ENCODE measurements at regions not wholly inside any gene's neighbourhood (a gene's known extent, or its start where the extent isn't known, plus 50 kb on each side); places are given as distances from the start of the nearest gene placed in this dataset.

GRCh38 chr4:19806865-19807264 is 444.8 kb upstream of the SLIT2 start:
- Histone ChIP-seq H3K9me3 (ENCODE audit: insufficient read depth, low read depth, low read length) (no peaks in the 10 kb centered on the region), H2BK12ac (ENCODE audit: low read length) (no peak overlapping the region), H3K79me1 (ENCODE audit: low read length) (no peaks in the 10 kb centered on the region), H3K27ac (ENCODE audit: low read depth, low read length) (no peak overlapping the region), H3K79me2 (ENCODE audit: control insufficient read depth, insufficient read depth, low read length, poor library complexity) (no peaks in the 10 kb centered on the region), H3K23ac (ENCODE audit: low read length) (no peak overlapping the region), H3K4me2 (ENCODE audit: low read length) (no peak overlapping the region), H4K12ac (ENCODE audit: low read depth, low read length) (no peak overlapping the region), H4K8ac (ENCODE audit: low read depth, low read length) (no peak overlapping the region), H3K9ac (ENCODE audit: low read length) (no peak overlapping the region), H3K18ac (ENCODE audit: low read length) (no peak overlapping the region), H3K27me3 (ENCODE audit: insufficient read depth, low read length) (no peaks in the 10 kb centered on the region), H4K91ac (ENCODE audit: low read depth, low read length) (no peak overlapping the region), H3K4me3 (ENCODE audit: low read depth, low read length) (no peak overlapping the region), H3K36me3 (ENCODE audit: control insufficient read depth in 1 of 2, insufficient read depth in 2 of 2, low read length in 2 of 2) (no peaks in the 10 kb centered on the region), H3K14ac (ENCODE audit: low read length) (no peak overlapping the region), H3K4ac (ENCODE audit: low read depth, low read length) (no peak overlapping the region), H2BK5ac (ENCODE audit: low read depth, low read length, poor library complexity) (no peak overlapping the region), H3K4me1 (ENCODE audit: control insufficient read depth in 1 of 2, insufficient read depth in 2 of 2, low read length in 2 of 2) (no peaks in the 10 kb centered on the region), H2AFZ (ENCODE audit: insufficient read depth, low read length, poor library complexity) (no peak overlapping the region), H2AK5ac (ENCODE audit: low read length) (no peak overlapping the region), H2BK120ac (ENCODE audit: insufficient read depth, low read length, poor library complexity) (no peak overlapping the region)
- WGBS (ENCODE audit: extremely low coverage, insufficient coverage, insufficient read length) = no CpG with 5 or more reads among the region's 1 CpG
- no peak for DNase-seq

DNA sequence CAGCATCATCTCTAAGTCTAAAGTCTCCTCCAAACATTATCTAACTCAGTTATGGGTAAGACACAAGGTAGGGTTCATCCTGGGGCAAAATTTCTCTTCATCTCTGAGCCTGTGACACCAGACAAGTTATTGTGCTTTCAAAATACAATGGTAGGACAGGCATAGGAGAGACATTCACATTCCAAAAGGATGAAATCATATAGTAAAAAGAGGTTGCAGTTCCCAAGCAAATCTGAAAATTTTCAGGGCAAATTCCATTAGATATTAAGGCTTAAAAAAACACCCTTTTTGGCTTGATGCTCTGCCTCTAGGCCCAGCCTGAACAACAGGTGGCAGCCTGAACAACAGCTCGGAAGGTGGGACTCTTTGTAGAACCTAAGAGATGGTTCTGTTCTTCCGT is 448.3 kb upstream of the SLIT2 start:
- H2BK5ac ChIP-seq (ENCODE audit: low read depth, low read length, poor library complexity) = no peak overlapping the region
- no peaks in the 10 kb centered on the region for H3K36me3 ChIP-seq (ENCODE audit: control insufficient read depth in 1 of 2, insufficient read depth in 2 of 2, low read length in 2 of 2)
- H3K14ac ChIP-seq (ENCODE audit: low read length) = no peak overlapping the region
- H3K23ac ChIP-seq (ENCODE audit: low read length) = no peak overlapping the region
- no peak overlapping the region for H3K4me2 ChIP-seq (ENCODE audit: low read length)
- H3K79me1 ChIP-seq (ENCODE audit: low read length) = no peaks in the 10 kb centered on the region
- no peak overlapping the region for H3K9ac ChIP-seq (ENCODE audit: low read length)
- no peaks in the 10 kb centered on the region for H3K4me1 ChIP-seq (ENCODE audit: control insufficient read depth in 1 of 2, insufficient read depth in 2 of 2, low read length in 2 of 2)
- no peak overlapping the region for H2AFZ ChIP-seq (ENCODE audit: insufficient read depth, low read length, poor library complexity)
- H4K8ac ChIP-seq (ENCODE audit: low read depth, low read length) = no peak overlapping the region
- H3K9me3 ChIP-seq (ENCODE audit: insufficient read depth, low read depth, low read length) = no peaks in the 10 kb centered on the region
- no peak overlapping the region for H2BK12ac ChIP-seq (ENCODE audit: low read length)
- no peak overlapping the region for H4K12ac ChIP-seq (ENCODE audit: low read depth, low read length)
- no peak overlapping the region for H3K4ac ChIP-seq (ENCODE audit: low read depth, low read length)
- H3K27me3 ChIP-seq (ENCODE audit: insufficient read depth, low read length) = no peaks in the 10 kb centered on the region
- no peak overlapping the region for H4K91ac ChIP-seq (ENCODE audit: low read depth, low read length)
- H3K27ac ChIP-seq (ENCODE audit: low read depth, low read length) = no peak overlapping the region
- no peak overlapping the region for H3K4me3 ChIP-seq (ENCODE audit: low read depth, low read length)
- H2BK120ac ChIP-seq (ENCODE audit: insufficient read depth, low read length, poor library complexity) = no peak overlapping the region
- no peak overlapping the region for H3K18ac ChIP-seq (ENCODE audit: low read length)
- no peak overlapping the region for H2AK5ac ChIP-seq (ENCODE audit: low read length)
- no CpG with 5 or more reads among the region's 2 CpGs for WGBS (ENCODE audit: extremely low coverage, insufficient coverage, insufficient read length)
- H3K79me2 ChIP-seq (ENCODE audit: control insufficient read depth, insufficient read depth, low read length, poor library complexity) = no peaks in the 10 kb centered on the region
- peak in 1 of 2 donors; percentile 6 for DNase-seq

GRCh38 chr4:19793831-19794230 is 457.9 kb upstream of the SLIT2 start:
- H3K27me3 ChIP-seq (ENCODE audit: insufficient read depth, low read length) = no peaks in the 10 kb centered on the region

GRCh38 chr4:19791422-19792123 is 460.1 kb upstream of the SLIT2 start:
- Histone ChIP-seq H2AFZ (ENCODE audit: insufficient read depth, low read length, poor library complexity) (no peak overlapping the region), H3K9ac (ENCODE audit: low read length) (no peak overlapping the region), H3K79me1 (ENCODE audit: low read length) (no peaks in the 10 kb centered on the region), H2BK12ac (ENCODE audit: low read length) (no peak overlapping the region), H2BK120ac (ENCODE audit: insufficient read depth, low read length, poor library complexity) (no peak overlapping the region), H2AK5ac (ENCODE audit: low read length) (no peak overlapping the region), H4K91ac (ENCODE audit: low read depth, low read length) (no peak overlapping the region), H3K18ac (ENCODE audit: low read length) (no peak overlapping the region), H3K4me3 (ENCODE audit: low read depth, low read length) (no peak overlapping the region), H3K4me1 (ENCODE audit: control insufficient read depth in 1 of 2, insufficient read depth in 2 of 2, low read length in 2 of 2) (no peaks in the 10 kb centered on the region), H3K27me3 (ENCODE audit: insufficient read depth, low read length) (no peaks in the 10 kb centered on the region), H3K23ac (ENCODE audit: low read length) (no peak overlapping the region), H3K4me2 (ENCODE audit: low read length) (no peak overlapping the region), H4K12ac (ENCODE audit: low read depth, low read length) (no peak overlapping the region), H3K14ac (ENCODE audit: low read length) (no peak overlapping the region), H4K8ac (ENCODE audit: low read depth, low read length) (no peak overlapping the region), H3K79me2 (ENCODE audit: control insufficient read depth, insufficient read depth, low read length, poor library complexity) (no peaks in the 10 kb centered on the region), H2BK5ac (ENCODE audit: low read depth, low read length, poor library complexity) (no peak overlapping the region), H3K9me3 (ENCODE audit: insufficient read depth, low read depth, low read length) (no peaks in the 10 kb centered on the region), H3K36me3 (ENCODE audit: control insufficient read depth in 1 of 2, insufficient read depth in 2 of 2, low read length in 2 of 2) (no peaks in the 10 kb centered on the region), H3K4ac (ENCODE audit: low read depth, low read length) (no peak overlapping the region), H3K27ac (ENCODE audit: low read depth, low read length) (no peak overlapping the region)
- no peak for DNase-seq
- WGBS (ENCODE audit: extremely low coverage, insufficient coverage, insufficient read length) = no CpG with 5 or more reads among the region's 5 CpGs

More at GRCh38 chr4:19793831-19794230, 457.9 kb upstream of the SLIT2 start:
- no peak overlapping the region for H3K23ac ChIP-seq (ENCODE audit: low read length)
- H3K9ac ChIP-seq (ENCODE audit: low read length) = no peak overlapping the region
- no peak overlapping the region for H3K14ac ChIP-seq (ENCODE audit: low read length)
- no peak overlapping the region for H2BK120ac ChIP-seq (ENCODE audit: insufficient read depth, low read length, poor library complexity)
- H3K18ac ChIP-seq (ENCODE audit: low read length) = no peak overlapping the region
- no peak overlapping the region for H3K4me3 ChIP-seq (ENCODE audit: low read depth, low read length)
- H2BK5ac ChIP-seq (ENCODE audit: low read depth, low read length, poor library complexity) = no peak overlapping the region
- no peak overlapping the region for H3K27ac ChIP-seq (ENCODE audit: low read depth, low read length)
- no peak overlapping the region for H3K4me2 ChIP-seq (ENCODE audit: low read length)
- no peak overlapping the region for H4K12ac ChIP-seq (ENCODE audit: low read depth, low read length)
- no peak overlapping the region for H2BK12ac ChIP-seq (ENCODE audit: low read length)
- H3K36me3 ChIP-seq (ENCODE audit: control insufficient read depth in 1 of 2, insufficient read depth in 2 of 2, low read length in 2 of 2) = no peaks in the 10 kb centered on the region
- no peak for DNase-seq
- H4K8ac ChIP-seq (ENCODE audit: low read depth, low read length) = no peak overlapping the region
- H3K4me1 ChIP-seq (ENCODE audit: control insufficient read depth in 1 of 2, insufficient read depth in 2 of 2, low read length in 2 of 2) = no peaks in the 10 kb centered on the region
- H4K91ac ChIP-seq (ENCODE audit: low read depth, low read length) = no peak overlapping the region
- H2AK5ac ChIP-seq (ENCODE audit: low read length) = no peak overlapping the region
- H2AFZ ChIP-seq (ENCODE audit: insufficient read depth, low read length, poor library complexity) = no peak overlapping the region
- no peaks in the 10 kb centered on the region for H3K79me1 ChIP-seq (ENCODE audit: low read length)
- no peak overlapping the region for H3K4ac ChIP-seq (ENCODE audit: low read depth, low read length)
- H3K79me2 ChIP-seq (ENCODE audit: control insufficient read depth, insufficient read depth, low read length, poor library complexity) = no peaks in the 10 kb centered on the region
- H3K9me3 ChIP-seq (ENCODE audit: insufficient read depth, low read depth, low read length) = no peaks in the 10 kb centered on the region
